HL-60/S4 treated with retinoic acid at 250 ng/mL for 4 days and 3 days (cell line): ENCODE measurements at regions not wholly inside any gene's neighbourhood (a gene's known extent, or its start where the extent isn't known, plus 50 kb on each side); places are given as distances from the start of the nearest gene placed in this dataset.
"Not testable (repeated sequence)": the region's sequence is repeated elsewhere in the genome, so short reads cannot be mapped to it uniquely, and the experiment has no call there.

Experiments used
- in situ Hi-C: fragments of 300-500 bp; cut with MboI; formaldehyde crosslinking; loops from 2 replicates; pipeline ENCODE4 v1.7.0; 2022; ENCODE audit warnings: low sequenced_read_pairs

DNA sequence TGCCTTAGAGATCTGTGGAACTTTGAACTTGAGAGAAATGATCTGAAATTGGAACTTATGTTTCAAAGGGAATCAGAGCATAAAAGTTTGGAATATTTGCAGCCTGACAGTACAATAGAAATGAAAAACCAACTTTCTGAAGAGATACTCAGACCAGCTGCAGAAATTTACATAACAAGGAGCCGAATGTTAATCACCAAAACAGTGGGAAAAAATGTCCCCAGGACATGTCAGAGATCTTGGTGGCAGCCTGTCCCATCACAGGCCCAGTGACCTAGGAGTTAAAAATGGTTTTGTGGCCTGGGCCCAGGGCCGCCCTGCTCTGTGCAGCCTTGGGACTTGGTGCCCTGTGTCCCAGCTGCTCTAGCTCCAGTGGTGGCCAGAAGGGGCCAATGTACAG is 88.2 kb upstream of the ADORA2B start:
- in situ Hi-C loops: not testable (repeated sequence)

DNA sequence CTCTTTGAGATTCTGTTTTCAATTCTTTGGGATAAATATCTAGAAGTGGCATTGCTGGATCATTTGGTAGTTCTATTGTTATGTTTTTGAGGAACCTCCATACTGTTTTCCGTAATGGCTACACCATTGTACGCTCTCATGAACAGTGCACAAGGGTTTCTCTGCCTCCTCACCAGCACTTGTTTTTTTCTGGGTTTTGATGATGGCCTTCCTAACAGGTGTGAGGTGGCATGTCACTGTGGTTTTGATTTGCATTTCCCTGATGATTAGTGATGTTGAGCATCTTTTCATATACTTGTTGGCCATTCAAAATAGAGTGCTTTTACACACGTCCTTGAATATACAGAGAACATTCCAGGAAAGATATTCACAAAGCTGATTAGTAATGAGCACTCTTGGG is 86.8 kb upstream of the ADORA2B start:
- in situ Hi-C loops: not testable (repeated sequence)

DNA sequence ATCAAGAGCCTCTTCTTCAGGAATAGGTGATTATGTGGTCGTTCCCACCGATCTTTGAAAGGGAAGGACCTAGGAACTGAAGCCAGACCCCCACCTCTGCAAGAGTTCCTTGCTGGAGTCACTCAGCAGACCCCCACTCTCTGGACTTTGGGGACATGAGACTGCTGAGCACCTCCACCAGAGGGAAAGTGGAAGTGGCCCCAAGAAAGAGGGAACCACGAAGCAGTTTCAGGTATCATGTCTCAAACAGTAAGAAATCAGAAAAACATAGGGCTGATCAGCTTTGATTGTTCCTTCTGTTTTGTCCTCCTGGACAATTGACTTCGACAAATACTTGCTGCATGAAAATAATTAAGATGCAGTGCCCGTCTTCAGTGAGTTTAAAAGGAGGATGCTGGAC is 84.2 kb upstream of the ADORA2B start:
- in situ Hi-C loops: not testable (repeated sequence)

DNA sequence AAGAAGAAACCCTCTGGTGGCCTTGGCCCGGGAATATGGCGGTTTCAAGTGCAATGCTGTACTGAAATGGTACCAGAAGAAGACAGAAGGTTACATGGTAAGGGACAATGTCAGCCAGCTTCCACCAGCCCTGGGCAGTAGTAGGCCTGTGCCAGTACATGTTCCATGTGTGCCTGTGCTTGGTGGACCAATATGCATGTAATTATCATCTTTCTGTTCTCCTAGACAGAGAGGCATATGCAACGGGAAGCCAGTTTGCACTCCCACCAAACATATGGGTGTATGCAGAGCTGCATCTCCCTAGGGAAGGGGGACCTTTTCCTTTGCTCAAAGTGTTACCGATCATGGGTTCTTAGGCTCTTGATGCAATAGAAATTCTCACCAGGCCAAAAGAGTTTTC is 80.9 kb upstream of the ADORA2B start:
- in situ Hi-C loops: not testable (repeated sequence)

- in situ Hi-C loops: not testable (repeated sequence)
Observed at GRCh38 chr17:15864472-15864871, 80.5 kb upstream of the ADORA2B start.

- in situ Hi-C loops: not testable (repeated sequence)
Observed at GRCh38 chr17:15866015-15866414, 78.9 kb upstream of the ADORA2B start.

- in situ Hi-C loops: not testable (repeated sequence)
Observed at GRCh38 chr17:15867331-15867730, 77.6 kb upstream of the ADORA2B start.

DNA sequence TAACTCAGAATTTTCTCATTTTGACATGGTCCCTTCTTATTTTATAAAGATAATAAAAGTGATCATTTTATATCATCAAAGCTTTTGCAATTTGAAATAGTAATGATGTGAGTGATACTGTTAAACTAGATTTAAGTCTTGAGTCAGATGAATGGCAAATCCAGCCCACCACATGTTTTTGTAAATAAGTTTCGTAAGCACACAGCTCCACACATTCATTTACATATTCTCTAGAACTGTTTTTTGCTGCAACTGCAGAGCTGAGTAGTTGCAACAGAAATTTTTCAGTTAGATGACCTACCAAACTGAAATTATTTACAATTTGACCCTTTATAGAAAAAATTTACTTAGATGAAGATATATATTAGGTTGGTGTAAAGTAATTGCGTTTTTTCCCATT is 75.1 kb upstream of the ADORA2B start:
- in situ Hi-C loops: not testable (repeated sequence)

- in situ Hi-C loops: not testable (repeated sequence)
Observed at GRCh38 chr17:15872677-15873076, 72.3 kb upstream of the ADORA2B start.

GRCh38 chr17:15877882-15878500 is 66.9 kb upstream of the ADORA2B start:
- in situ Hi-C loops: not testable (repeated sequence)

DNA sequence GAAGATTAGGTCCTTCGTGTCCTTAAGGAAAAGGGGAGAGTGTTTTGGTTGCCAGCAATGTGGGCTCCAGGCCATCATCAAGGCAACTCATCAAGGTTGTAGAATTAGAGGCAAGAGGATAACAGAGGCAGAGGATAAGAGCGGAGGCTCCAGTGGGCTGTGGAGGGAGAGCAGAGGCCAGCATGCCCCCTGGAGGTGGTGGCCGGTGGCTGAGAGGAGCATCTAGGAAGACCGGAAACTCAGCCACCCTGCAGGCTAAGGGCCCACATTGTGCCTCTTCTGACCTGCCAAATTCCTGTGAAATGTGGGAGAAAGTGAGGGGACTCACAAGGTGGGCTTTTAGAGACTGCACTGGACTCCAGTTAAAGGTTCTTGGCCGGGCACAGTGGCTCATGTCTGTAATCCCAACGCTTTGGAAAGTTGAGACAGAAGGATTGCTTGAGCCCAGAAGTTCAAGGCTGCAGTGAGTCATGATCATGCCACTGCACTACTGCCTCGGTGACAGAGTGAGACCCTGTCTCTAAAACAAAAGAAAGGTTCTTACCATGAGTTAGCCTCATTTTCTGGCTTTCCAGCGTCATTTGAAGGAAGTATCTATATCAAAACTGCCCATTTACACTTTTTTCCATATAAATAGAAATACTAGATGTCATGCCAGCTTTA is 62.7 kb upstream of the ADORA2B start:
- in situ Hi-C loops: no loop called here

- in situ Hi-C loops: no loop called here
Observed at GRCh38 chr17:15882777-15883176, 62.2 kb upstream of the ADORA2B start.

GRCh38 chr17:15883617-15884111 is 61.3 kb upstream of the ADORA2B start:
- in situ Hi-C loops: no loop called here

- in situ Hi-C loops: no loop called here
Observed at GRCh38 chr17:15884731-15885130, 60.2 kb upstream of the ADORA2B start.

- in situ Hi-C loops: no loop called here
Observed at GRCh38 chr17:15885770-15886169, 59.2 kb upstream of the ADORA2B start.

DNA sequence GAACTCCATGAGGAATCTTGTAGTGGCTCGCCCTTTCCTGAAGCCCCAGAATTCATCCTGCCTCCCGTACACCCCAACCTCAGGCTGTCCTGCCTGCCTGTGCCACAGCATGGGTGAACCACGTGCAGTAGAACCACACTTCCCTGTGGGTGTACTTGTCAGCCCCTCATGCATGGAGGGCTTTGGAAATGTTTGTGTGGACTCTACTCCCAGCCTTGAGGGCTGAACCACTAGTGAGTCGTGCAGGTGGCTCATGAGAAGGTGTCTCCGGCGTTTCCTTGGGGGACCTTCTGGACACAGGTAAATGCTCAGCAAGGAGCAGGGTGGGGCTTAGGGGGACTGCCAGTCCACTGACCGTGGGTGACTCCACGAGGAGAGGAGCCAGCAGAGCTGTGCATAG is 58.7 kb upstream of the ADORA2B start:
- in situ Hi-C loops: no loop called here

DNA sequence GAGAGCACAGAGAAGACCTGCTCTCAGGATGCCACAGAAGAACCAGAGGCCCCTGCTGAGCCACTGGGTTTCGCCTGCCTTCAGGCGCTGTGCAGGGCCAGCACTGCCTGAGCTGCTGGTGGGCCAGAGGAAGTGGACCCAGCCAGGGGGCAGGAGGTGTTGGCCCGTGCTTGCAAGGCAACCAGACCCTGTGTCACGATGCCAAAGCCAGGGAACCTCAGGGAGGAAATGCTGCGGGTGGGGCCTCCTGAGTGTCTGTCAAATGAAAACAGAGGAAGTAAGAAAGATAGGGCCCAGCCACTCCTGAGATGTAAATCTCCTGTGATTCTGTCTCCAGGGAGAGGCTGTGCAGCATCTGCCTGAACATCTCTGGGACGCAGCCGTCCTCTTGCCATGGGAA is 58.1 kb upstream of the ADORA2B start:
- in situ Hi-C loops: no loop called here

GRCh38 chr17:15888436-15888835 is 56.5 kb upstream of the ADORA2B start:
- in situ Hi-C loops: no loop called here

- in situ Hi-C loops: no loop called here
Observed at GRCh38 chr17:15890279-15890892, 54.5 kb upstream of the ADORA2B start.

- in situ Hi-C loops: no loop called here
Observed at GRCh38 chr17:15891318-15891717, 53.6 kb upstream of the ADORA2B start.

GRCh38 chr17:15892244-15892643 is 52.7 kb upstream of the ADORA2B start:
- in situ Hi-C loops: no loop called here
